HG03575 (cell line): ENCODE measurements at regions not wholly inside any gene's neighbourhood (a gene's known extent, or its start where the extent isn't known, plus 50 kb on each side); places are given as distances from the start of the nearest gene placed in this dataset.
"Not testable (repeated sequence)": the region's sequence is repeated elsewhere in the genome, so short reads cannot be mapped to it uniquely, and the experiment has no call there.

Source experiments
- ATAC-seq: cut with Tn5 transposase; IDR thresholded peaks from one replicate; pipeline ENCODE4 v1.9.1; 2021; ENCODE audit not compliant: unreplicated experiment, insufficient number of reproducible peaks, low FRiP score; ENCODE audit errors: extremely low read depth

DNA sequence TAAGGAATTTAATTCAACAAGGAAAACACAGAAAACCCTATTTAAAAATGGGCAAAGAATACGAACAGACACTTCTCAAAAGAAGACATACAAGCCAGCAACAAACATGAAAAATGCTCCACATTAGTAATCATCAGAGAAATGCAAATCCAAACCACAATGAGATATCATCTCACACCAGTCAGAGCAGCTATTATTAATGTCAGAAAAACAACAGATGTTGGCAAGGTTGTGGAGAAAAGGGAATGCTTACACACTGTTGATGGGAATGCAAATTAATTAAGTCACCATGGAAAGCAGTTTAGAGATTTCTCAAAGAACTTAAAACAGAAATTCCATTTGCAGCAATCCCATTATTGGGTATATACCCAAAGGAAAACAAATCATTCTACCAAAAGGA is 55.2 kb downstream of the GCC1 start:
- ATAC-seq, result no peak

DNA sequence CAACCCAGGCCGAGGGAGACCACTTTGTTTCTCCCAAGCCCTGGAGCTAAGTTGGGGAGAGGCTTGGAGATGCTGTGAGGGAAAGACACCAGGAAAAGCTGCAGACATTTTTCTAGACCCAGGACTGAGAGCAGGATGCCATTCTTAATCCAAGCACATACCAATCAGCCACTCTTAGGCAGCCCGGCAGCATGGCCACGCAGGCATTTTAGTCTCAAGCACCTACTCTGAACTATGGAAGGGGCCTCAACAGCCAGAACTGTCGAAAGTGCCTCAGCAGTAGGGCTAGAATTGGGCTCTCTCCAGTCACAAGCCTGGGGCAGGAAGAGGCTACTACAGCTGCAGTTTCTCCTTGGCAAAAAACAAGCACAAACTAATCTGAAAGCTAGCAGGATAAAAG is 57.8 kb downstream of the GCC1 start:
- ATAC-seq, result no peak

DNA sequence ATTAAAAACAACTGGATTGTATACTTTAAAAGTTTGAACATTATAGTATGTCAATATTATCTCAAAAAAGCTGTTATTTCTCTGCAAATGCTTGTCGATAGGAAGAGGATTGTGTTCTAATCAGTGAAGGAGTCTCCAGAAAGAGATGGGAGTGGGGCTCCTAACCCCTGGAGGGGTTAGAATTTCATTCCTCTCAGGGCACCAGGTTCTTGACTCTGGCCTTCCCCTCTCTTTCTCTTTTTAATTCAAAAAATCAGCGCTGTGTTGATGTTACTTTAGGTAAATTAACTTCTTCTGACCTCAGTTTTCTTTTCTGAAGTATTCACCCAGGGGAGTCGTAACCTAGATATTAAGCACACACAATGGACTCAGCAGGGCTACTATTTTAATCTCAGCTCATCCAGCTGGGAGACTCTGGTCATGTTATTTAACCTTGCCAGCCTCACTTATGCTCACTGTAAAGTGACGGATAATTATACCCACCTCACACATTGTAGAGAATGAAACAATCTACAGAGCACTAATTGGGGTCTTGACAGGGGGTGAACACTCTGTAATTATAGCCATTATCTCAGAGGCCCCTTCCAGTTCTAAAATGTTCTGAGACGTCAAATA is 59.4 kb downstream of the GCC1 start:
- no peak for ATAC-seq

DNA sequence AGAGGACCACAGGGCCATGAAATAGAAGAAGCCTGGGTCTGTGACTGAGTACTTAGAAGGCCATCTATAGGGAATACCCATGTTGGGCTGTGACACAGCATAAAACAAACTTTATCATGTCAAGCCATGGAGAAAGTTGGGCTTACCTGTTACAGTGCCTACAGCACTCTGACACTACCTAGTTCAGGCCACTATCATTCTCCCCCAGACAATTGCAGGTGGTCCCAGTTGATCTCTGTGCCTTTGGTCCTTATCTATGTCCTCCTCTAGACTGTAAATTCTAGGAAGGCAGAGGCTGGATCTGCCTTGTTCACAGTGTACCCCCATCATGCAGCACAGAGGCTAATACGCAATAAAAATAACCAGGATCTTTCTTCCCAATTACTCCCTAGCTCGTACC is 69.1 kb downstream of the GCC1 start:
- no peak for ATAC-seq

DNA sequence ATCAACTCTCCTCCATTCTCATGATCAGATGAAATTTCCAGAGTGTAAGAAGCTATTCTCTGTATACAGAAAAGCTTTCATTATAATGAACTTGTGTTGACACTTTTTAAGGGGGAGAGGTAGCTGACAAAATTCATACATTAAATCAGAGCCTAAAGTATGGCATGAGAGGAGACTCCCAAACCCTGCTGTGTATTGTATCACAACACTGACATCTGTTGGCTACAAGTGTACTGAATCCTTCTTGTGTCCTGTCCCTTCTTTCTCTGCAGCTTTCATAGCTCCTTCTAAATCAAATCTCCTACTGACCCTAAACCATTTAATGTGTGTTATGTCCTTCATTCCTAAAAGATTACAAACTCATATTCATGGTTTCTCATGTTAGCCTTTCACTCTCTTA is 70.9 kb downstream of the GCC1 start:
- ATAC-seq, result no peak

DNA sequence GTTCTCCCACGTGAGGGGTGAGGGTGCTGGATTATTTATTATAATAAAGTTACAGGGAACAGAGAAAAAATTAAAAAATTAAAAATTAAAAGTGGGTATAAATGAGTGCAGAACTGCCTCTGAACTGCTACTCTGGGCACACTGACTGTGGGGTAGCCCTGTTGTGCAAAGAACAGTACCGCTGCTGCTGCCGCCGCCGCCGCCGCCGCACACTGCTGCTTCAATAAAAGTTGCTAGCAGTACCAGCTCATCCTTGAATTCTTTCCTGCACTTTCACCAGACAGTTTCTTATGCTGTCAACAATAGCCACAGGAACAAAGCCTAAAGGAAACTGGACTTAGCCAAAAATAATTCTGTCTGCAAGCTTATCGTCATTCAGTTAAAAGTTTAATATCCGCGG is 72.1 kb downstream of the GCC1 start:
- no peak for ATAC-seq

DNA sequence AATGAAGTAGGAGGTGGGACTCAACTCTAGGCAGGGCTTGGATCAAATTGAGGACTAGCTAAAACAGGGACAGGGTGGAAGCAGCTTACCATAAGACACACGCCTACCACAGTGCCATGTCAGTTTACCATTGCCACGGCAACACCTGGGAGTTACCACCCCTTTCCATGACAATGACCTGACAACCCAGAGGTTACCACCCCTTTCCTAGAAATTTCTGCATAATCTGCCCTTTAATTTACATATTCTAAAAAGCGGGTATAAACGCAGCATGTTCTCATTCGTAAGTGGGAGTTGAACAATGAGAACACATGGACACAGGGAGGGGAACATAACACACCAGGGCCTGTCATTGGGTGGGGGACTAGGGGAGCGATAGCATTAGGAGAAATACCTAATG is 72.7 kb downstream of the GCC1 start:
- ATAC-seq, result no peak

DNA sequence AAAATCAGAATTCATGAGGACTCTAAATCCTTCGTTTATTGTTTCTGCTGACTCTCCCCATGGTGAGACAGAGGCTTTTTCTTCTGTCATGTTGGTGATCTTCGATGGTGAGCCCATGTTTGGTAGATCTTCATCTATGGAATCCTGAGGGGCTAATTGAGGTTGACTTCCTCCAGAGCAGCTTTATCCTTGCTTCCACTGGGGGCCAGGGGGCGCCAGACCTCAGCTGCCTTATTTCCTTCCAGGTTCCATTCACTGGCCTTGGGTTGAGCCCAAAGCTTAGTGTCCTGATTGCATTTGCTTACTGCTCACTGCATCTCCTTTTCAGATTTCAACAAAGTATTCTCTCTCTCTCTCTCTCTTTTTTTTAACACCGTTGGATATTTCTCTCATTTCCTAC is 80.7 kb downstream of the GCC1 start:
- ATAC-seq, result no peak

DNA sequence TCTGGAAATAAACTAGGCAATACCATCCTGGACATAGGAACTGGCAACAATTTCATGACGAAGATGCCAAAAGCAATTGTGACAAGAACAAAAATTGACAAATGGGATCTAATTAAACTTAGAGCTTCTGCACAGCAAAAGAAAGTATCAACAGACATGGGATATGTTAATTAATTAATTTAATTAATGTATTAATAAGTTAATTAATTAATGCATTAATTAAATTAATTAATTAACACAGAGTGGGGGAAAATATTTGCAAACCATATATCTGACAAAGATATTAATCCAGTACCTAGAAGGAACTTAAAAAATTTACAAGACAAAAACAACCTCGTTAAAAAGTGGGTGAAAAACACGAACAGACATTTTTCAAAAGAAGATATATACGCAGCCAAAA is 83.6 kb downstream of the GCC1 start:
- ATAC-seq, result no peak

DNA sequence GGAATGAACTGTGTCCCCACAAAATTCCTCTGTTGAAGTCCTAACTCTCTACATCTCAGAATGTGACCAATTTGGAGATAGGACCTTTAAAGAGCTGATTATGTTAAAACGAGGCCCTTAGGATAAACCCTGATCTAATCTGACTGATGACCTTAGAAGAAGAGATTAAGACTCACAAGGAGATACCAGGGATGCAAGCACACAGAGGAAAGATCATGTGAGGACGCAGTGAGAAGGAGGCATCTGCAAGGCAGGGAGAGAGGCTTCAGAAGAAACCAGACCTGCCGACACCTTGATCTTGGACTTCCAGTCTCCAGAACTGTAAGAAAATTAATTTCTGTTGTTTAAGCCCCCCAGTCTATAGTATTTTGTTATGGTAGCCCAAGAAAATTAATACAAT is 94.9 kb upstream of the ZNF800 start:
- no peak for ATAC-seq

DNA sequence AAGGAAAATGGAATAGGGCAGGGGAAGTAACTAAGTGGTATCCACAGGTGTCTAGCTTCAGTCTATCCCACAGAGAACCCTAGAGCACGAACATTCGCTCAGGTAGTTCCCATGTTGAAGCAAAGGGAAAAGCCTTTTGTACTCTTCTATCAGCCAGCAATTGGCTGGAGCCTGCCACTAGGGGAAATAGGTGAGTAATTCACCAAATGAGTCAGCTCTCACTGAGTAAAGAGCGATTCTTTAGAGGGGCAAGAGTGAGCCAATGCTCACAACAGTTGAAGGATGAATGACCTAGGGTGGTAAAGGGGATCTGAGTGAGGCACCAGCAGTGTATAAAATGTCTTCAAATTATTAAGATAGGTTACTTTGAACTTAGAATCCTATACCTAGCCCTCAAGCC is 94.1 kb upstream of the ZNF800 start:
- ATAC-seq, result no peak

DNA sequence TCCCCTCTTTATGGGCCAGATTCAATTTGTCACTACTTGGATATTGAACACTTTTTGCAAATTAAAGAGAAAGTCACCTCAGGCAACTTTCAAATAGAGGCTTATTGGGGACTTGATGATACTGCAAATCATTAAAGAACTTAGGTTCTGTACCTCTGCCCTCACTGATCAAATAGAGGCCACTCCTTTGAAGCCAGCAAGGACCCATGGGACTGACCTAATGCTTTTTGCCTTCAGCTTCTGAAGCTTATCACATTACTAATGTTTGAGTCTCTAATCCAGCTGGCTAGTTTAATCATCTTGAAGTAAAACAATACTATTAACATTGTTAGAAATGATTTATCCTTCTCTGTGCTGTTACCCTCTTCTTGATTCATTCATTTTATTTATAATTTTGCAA is 93.0 kb upstream of the ZNF800 start:
- no peak for ATAC-seq

DNA sequence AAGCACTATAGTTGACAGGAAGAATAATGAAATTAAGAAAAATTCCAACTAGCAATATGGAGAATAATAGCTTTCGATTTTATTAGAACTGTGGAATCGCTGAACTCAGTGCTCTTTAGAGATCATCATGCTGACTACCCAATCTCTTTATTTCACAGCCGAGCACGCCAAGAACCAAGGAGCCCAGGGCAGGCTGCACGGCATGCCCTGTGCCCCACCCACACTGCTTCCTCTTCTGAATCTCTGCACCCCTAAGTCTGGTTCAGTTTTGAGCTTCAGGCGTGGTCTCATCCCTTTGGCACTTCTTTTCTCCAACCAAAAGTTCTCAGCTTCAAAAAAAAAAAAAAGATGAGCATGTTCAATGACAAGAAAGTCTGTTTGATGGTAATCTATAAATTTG is 92.4 kb upstream of the ZNF800 start:
- no peak for ATAC-seq

DNA sequence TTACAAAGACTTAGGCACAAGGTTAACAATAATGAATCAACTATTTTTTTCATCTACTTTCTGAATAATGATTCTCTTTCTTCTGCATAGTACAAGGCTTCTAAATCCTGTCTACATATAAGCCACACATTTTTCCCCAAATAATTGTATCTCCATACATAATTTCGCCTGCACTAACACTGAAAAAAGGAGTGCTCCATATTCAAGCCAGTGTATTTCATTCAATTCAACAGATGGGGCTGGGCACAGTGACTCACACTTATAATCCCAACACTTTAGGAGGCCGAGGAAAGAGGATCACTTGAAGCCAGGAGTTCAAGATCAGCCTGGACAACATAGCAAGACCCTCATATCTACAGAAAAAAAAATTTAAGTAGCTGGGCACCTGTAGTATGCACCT is 86.0 kb upstream of the ZNF800 start:
- ATAC-seq, result no peak

DNA sequence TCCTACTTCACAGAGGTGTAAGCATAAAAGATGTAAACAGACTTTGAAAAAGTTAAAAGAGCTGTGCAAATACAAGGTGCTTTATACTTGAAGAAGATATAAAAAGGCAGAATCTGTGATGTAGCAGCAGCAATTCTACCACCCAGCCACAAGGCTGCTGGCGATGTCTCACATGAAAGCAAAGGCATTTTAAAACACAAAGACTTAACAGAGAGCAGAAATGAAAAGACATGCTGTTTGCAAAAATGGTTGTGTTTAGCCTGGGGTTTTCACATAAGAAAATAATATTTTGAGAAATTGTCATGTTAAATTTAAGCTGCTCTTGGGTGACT is 85.5 kb upstream of the ZNF800 start:
- no peak for ATAC-seq

DNA sequence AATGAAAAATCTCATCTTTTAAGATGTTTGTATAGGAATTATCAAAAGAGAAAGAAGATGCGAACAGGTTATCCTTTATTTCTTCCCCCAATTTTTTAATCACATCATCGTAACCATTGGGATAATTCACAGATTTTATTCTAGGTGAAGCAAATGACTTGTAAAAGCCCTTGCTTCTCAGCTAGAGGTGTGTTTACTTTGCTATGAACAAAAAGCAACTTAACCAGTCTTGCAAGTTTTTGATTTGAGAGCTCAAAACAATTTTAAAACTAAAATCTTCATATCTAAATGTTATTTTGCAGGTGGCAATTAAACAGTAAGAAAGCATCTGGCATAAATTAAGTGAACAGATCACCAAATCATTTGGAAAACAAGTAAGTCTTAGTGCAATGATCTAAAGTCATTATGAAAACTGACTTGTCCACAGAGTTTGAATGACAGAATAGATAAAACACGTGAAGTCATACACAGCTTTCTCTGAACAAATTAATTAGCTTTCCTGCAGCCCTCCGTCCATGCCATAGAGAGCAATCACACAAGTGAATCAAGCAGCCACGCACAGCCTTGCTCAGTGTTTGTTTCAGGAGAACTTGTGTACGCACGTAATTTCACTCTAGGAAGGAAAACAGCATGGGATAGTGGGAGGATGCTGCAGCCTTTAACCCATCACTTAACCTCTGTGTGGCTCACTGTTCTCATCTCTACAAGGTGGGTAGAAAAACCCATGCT is 85.0 kb upstream of the ZNF800 start:
- ATAC-seq, result no peak

DNA sequence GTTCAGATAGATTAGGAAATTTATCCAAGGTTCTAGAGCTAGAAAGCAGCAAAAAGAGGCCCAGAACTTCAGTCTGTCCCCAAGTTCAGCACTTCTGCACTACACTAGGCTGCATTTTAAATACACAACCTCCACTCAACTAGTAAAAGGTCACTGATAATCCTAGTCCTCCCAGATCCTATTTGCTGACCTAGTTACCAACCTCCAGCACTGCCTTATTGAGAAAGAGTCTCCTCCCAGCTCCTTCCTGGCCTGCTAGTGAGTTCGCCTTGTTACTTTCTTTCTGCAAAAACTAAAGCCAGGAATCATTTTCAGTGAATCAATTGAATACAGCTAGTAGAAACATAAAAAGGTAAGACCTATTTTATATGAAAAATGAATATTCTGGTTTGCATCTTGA is 84.1 kb upstream of the ZNF800 start:
- no peak for ATAC-seq

DNA sequence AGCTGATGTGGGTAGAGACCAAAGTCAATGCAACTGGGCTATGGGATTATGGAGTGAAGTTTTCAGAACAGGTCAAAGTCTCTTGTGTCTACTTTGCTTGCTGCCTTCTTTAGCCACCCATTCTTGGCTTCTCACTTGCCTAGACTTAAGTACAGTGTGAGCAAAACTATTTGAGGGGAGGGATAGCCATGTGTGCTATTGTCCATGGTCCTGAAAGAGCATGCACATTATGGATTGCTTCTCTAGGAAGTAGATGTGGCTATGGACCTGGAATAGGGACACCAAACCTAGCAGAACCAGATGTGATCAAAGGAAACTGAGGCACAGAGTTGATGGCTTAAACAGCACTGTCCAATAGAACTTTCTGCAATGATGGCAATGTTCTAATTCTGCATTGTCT is 81.9 kb upstream of the ZNF800 start:
- ATAC-seq, result no peak

DNA sequence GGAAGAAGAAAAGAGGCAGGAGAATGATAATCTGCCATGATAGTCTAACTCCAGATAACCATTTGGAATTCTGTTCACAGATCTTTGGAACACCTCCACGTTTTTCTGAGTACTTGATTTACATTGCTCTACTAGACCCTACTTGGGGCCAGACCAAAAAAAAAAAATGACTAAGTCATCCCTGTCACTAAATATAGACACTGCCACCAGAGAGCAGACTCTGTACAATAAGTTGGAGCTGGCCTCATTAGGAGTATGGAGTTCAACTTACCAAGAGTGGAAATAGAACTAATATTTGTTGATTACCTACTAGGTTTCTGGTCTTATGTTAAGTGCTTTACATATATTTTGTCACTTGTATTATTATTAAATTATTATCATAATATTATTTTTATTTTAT is 80.9 kb upstream of the ZNF800 start:
- no peak for ATAC-seq

DNA sequence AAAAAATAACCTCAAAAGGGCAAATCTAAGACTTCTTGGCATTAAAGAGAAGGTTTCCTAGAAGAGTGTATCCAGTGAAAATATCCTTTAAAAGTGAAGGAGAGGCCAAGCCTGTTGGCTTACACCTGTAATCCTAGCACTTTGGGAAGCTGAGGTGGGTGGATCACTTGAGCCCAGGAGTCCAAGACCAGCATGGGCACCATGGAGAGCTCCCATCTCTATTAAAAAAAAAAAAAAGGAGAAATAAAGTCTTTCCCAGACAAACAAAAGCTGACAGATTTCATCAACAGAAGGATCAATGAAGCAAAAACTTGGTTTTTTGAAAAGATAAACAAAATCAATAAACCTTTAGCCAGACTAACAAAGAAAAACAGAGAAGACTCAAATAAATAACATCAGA is 67.6 kb upstream of the ZNF800 start:
- no peak for ATAC-seq

DNA sequence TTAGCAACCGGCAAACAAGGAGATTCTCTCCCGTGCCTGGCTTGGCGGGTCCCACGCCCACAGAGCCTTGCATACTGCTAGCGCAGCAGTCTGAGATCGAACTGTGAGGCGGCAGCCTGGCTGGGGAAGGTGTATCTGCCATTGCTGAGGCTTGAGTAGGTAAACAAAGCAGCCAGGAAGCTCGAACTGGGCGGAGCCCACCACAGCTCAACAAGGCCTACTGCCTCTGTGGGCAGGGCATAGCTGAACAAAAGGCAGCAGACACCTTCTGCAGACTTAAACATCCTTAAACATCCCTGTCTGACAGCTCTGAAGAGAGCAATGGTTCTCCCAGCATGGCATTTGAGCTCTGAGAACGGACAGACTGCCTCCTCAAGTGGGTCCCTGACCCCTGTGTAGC is 58.8 kb upstream of the ZNF800 start:
- not testable (repeated sequence) for ATAC-seq
